ENCODE measurements at regions not wholly inside any gene's neighbourhood (a gene's known extent, or its start where the extent isn't known, plus 50 kb on each side); places are given as distances from the start of the nearest gene placed in this dataset.

DNA sequence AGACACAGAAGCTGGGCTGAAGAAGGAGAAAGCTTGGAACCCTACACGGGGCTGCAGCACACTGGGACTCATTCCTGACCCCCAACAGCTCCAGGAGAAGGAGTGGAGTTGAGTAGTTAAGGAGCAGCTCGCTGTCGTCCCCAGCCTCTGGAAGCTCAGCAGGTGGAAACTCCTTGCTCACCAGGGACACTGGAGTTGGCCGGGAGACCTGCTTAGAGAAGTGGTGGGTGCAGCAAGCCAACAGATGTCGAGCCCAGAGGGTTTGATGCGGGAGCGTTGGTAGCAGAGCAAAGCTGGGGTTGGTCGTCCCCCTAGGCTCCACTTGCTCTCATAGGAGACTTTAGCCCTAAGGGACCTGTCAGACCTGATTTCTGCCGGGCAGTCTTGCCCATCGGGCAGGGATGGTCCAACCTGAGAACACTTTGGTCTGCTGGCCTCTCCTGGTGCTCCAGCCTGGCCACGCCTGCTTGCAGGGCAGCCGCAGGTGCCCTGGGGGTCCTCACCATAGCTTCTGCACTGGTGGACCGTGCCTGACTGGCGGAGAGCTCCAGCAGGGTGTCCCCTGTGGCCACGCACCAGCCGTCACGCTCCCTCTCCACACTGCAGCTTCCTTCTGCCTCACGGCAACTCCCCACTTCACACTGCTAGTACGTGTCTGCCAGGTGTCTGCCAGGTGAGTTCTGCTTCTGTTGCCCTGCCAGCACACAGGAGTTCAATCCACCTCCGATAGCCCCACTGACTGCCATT lies 353.7 kb downstream of the GASK1B start:
- 91% methylated on average over 18 of the region's 20 CpGs for WGBS (ENCODE audit: insufficient coverage)
- CTCF ChIA-PET = no interaction called here
- Histone ChIP-seq H3K27me3 (replicated peaks in 2 of 5; ENCODE audit: control insufficient read depth in 4 of 5, insufficient read depth in 5 of 5, low read length in 4 of 5) (no peaks in the 10 kb centered on the region), H3K4me3 (ENCODE audit: control insufficient read depth in 1 of 7, extremely low read depth in 1 of 7, insufficient read depth in 4 of 7, low read depth in 2 of 7, low read length in 6 of 7) (no peak overlapping the region), H3K9me3 (ENCODE audit: control extremely low read depth in 1 of 5, control insufficient read depth in 4 of 5, insufficient read depth in 2 of 5, low read depth in 1 of 5, low read length in 4 of 5) (no peaks in the 10 kb centered on the region), H3K27ac (ENCODE audit: insufficient read depth in 1 of 2, low read depth in 1 of 2, low read length in 2 of 2, poor library complexity in 1 of 2, severe bottlenecking in 2 of 2) (no peak overlapping the region), H3K36me3 (ENCODE audit: control insufficient read depth in 4 of 4, insufficient read depth in 4 of 4, low read length in 3 of 4) (no peaks in the 10 kb centered on the region), H3K4me1 (ENCODE audit: control extremely low read depth in 1 of 4, control insufficient read depth in 4 of 4, insufficient read depth in 4 of 4, low read length in 3 of 4) (no peaks in the 10 kb centered on the region)
- DNase-seq = no peak
- POLR2A ChIA-PET = no interaction called here

DNA sequence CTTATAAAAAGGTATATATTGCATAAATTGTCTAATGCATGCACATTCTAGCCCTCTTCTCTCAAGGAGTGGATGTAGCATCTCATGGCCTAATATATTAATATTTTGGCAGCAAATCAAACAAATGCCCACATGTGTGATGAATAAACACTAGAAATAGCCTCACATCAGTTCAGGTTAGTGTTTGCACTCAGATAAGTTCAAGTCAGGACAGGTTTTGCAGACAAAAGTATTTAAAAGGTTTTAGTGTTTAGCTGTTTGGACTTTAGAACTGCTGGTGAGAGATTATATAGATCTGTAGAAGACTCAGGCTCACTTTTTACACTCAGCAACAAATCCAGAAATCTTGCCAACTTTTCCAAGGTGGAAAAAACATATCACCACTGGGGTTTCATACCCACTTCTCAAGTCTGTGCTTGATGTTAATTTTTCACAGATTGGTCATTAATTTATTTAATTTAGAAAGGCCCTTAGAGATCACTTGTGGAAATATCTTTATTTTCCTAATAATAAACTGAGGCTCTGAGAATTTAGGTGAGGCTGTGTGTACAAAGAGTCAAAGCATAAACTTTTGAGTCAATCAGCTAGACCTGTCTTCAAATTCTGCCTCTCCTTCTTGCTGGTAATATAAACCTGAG lies 362.6 kb downstream of the GASK1B start:
- H3K4me3 ChIP-seq (ENCODE audit: control insufficient read depth in 1 of 7, extremely low read depth in 1 of 7, insufficient read depth in 4 of 7, low read depth in 2 of 7, low read length in 6 of 7) = no peak overlapping the region
- H3K36me3 ChIP-seq (ENCODE audit: control insufficient read depth in 4 of 4, insufficient read depth in 4 of 4, low read length in 3 of 4) = no peaks in the 10 kb centered on the region
- POLR2A ChIA-PET = no interaction called here
- no peaks in the 10 kb centered on the region for H3K4me1 ChIP-seq (ENCODE audit: control extremely low read depth in 1 of 4, control insufficient read depth in 4 of 4, insufficient read depth in 4 of 4, low read length in 3 of 4)
- no peak for DNase-seq
- CTCF ChIA-PET = interaction anchor here (0.7 kb wide), 1 partner anchor 39 kb away, joined by 3 read pairs; no protein-coding TSS in a partner anchor
- H3K27me3 ChIP-seq (replicated peaks in 2 of 5; ENCODE audit: control insufficient read depth in 4 of 5, insufficient read depth in 5 of 5, low read length in 4 of 5) = no peaks in the 10 kb centered on the region
- no peak overlapping the region for H3K27ac ChIP-seq (ENCODE audit: insufficient read depth in 1 of 2, low read depth in 1 of 2, low read length in 2 of 2, poor library complexity in 1 of 2, severe bottlenecking in 2 of 2)
- H3K9me3 ChIP-seq (ENCODE audit: control extremely low read depth in 1 of 5, control insufficient read depth in 4 of 5, insufficient read depth in 2 of 5, low read depth in 1 of 5, low read length in 4 of 5) = no peaks in the 10 kb centered on the region

DNA sequence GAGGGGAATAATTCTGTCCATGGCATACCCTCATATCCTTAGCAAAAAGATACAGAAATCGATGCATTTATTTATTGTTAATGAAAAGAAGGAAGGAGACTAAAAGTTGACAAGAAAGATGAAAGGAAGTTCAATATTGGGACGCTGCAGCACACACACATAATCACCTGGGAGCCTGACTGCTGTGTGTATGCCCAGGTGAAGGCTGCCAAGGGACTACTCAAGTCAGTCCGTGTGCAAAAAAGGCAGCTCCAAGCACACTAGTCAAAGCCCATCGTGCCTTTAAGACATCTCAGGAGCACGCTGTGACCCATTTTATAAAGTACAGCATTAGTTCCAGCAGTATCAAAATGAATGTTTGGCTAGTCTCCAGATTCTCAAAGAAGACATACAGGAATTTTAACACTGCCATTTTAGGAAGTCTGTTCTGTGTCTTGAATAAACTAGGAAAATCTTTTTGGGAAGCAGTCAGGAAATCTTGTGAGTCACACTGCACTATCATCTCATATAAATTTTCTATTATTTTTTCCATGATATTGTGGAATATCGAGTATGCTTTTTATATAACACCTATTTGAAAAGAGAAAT lies 363.9 kb downstream of the GASK1B start:
- Histone ChIP-seq H3K27me3 (replicated peaks in 2 of 5; ENCODE audit: control insufficient read depth in 4 of 5, insufficient read depth in 5 of 5, low read length in 4 of 5) (no peaks in the 10 kb centered on the region), H3K4me1 (ENCODE audit: control extremely low read depth in 1 of 4, control insufficient read depth in 4 of 4, insufficient read depth in 4 of 4, low read length in 3 of 4) (no peaks in the 10 kb centered on the region), H3K4me3 (ENCODE audit: control insufficient read depth in 1 of 7, extremely low read depth in 1 of 7, insufficient read depth in 4 of 7, low read depth in 2 of 7, low read length in 6 of 7) (no peak overlapping the region), H3K27ac (ENCODE audit: insufficient read depth in 1 of 2, low read depth in 1 of 2, low read length in 2 of 2, poor library complexity in 1 of 2, severe bottlenecking in 2 of 2) (no peak overlapping the region), H3K36me3 (ENCODE audit: control insufficient read depth in 4 of 4, insufficient read depth in 4 of 4, low read length in 3 of 4) (no peaks in the 10 kb centered on the region), H3K9me3 (ENCODE audit: control extremely low read depth in 1 of 5, control insufficient read depth in 4 of 5, insufficient read depth in 2 of 5, low read depth in 1 of 5, low read length in 4 of 5) (no peaks in the 10 kb centered on the region)
- DNase-seq = no peak
- 93% methylated on average over 2 of the region's 6 CpGs for WGBS (ENCODE audit: insufficient coverage)
- ChIA-PET POLR2A (no interaction called here), CTCF (interaction anchor here (1.0 kb wide), 1 partner anchor 9 kb away, joined by 3 read pairs; no protein-coding TSS in a partner anchor)

DNA sequence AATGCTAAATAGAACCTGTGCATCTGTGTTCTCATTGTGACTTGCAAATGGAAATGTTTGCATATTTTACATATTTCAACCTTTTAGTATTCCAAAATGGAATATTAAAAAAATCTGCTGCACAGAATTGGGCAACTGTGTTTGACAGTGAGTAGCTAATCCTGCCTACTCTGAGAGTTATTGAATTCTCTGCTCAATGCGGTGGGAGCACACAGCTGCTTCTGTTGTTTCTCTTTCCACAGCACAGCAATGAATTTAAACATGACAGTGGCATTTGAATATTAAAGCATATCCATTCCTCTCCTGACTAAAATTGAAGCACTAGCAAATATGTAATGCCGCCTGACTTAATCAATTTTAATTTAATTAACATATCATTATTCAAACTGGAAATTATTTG lies 366.6 kb downstream of the GASK1B start:
- POLR2A ChIA-PET = no interaction called here
- no peaks in the 10 kb centered on the region for H3K4me1 ChIP-seq (ENCODE audit: control extremely low read depth in 1 of 4, control insufficient read depth in 4 of 4, insufficient read depth in 4 of 4, low read length in 3 of 4)
- H3K9me3 ChIP-seq (ENCODE audit: control extremely low read depth in 1 of 5, control insufficient read depth in 4 of 5, insufficient read depth in 2 of 5, low read depth in 1 of 5, low read length in 4 of 5) = no peaks in the 10 kb centered on the region
- no peak overlapping the region for H3K4me3 ChIP-seq (ENCODE audit: control insufficient read depth in 1 of 7, extremely low read depth in 1 of 7, insufficient read depth in 4 of 7, low read depth in 2 of 7, low read length in 6 of 7)
- 86% methylated on average over 1 of the region's 2 CpGs for WGBS (ENCODE audit: insufficient coverage)
- H3K27me3 ChIP-seq (replicated peaks in 2 of 5; ENCODE audit: control insufficient read depth in 4 of 5, insufficient read depth in 5 of 5, low read length in 4 of 5) = no peaks in the 10 kb centered on the region
- CTCF ChIA-PET = no interaction called here
- DNase-seq = no peak
- H3K27ac ChIP-seq (ENCODE audit: insufficient read depth in 1 of 2, low read depth in 1 of 2, low read length in 2 of 2, poor library complexity in 1 of 2, severe bottlenecking in 2 of 2) = no peak overlapping the region
- no peaks in the 10 kb centered on the region for H3K36me3 ChIP-seq (ENCODE audit: control insufficient read depth in 4 of 4, insufficient read depth in 4 of 4, low read length in 3 of 4)

DNA sequence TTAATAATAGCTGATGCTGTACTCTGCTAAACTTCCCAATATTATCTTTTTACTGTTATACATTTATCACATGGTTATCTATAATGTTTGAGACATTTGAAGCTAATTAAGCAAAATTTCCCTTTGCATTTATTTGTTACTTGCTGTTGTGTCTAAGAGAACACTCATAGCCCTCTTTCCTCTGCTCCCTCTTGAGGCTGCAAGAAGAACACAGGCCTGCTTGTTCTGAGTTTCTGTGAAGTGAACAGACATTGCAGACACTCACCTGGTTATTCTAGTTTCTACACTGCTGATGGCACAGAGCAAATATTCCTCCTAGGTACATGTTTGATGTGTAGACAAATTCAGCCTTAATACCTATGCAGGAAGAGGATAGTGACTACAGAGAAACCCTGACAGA lies 367.8 kb downstream of the GASK1B start:
- DNase-seq = peak in 1 of 3 donors; percentile 0
- H3K9me3 ChIP-seq (ENCODE audit: control extremely low read depth in 1 of 5, control insufficient read depth in 4 of 5, insufficient read depth in 2 of 5, low read depth in 1 of 5, low read length in 4 of 5) = no peaks in the 10 kb centered on the region
- no peaks in the 10 kb centered on the region for H3K27me3 ChIP-seq (replicated peaks in 2 of 5; ENCODE audit: control insufficient read depth in 4 of 5, insufficient read depth in 5 of 5, low read length in 4 of 5)
- no peaks in the 10 kb centered on the region for H3K4me1 ChIP-seq (ENCODE audit: control extremely low read depth in 1 of 4, control insufficient read depth in 4 of 4, insufficient read depth in 4 of 4, low read length in 3 of 4)
- H3K27ac ChIP-seq (ENCODE audit: insufficient read depth in 1 of 2, low read depth in 1 of 2, low read length in 2 of 2, poor library complexity in 1 of 2, severe bottlenecking in 2 of 2) = no peak overlapping the region
- no peaks in the 10 kb centered on the region for H3K36me3 ChIP-seq (ENCODE audit: control insufficient read depth in 4 of 4, insufficient read depth in 4 of 4, low read length in 3 of 4)
- CTCF ChIA-PET = no interaction called here
- POLR2A ChIA-PET = interaction anchor here (0.7 kb wide), 1 partner anchor 33 kb away, joined by 3 read pairs; no protein-coding TSS in a partner anchor
- H3K4me3 ChIP-seq (ENCODE audit: control insufficient read depth in 1 of 7, extremely low read depth in 1 of 7, insufficient read depth in 4 of 7, low read depth in 2 of 7, low read length in 6 of 7) = no peak overlapping the region

DNA sequence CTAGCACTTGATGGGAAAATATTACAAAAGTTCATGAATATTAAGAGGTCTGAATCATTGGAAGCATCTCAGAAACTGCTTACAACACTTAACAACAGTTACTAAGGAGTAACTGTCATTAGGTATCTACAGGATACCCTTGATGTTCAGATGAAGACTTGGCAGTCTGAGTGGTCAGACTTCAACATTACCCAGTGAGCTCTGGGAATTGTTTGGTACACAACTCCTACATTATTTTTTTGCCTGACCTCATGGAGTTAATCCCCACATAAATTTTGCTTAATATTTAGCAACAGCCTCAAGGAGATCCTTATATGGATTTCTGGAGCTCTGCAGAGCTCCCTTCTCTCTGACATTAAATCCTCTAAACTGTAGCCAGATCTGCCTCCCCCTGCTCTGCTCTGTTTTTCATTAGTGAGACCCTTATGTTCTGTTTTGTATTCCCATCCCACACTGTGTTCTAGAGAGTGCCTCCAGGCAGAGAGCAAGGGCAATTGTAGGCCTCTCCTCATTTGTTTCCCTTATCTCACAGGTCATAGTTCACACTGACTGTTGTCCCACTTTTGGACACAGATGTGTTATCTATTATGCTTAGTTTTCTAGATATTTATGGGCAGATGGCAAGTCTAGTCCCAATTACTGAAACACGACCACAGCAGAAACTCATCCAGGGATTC lies 368.8 kb downstream of the GASK1B start:
- Histone ChIP-seq H3K27ac (ENCODE audit: insufficient read depth in 1 of 2, low read depth in 1 of 2, low read length in 2 of 2, poor library complexity in 1 of 2, severe bottlenecking in 2 of 2) (no peak overlapping the region), H3K4me1 (ENCODE audit: control extremely low read depth in 1 of 4, control insufficient read depth in 4 of 4, insufficient read depth in 4 of 4, low read length in 3 of 4) (no peaks in the 10 kb centered on the region), H3K27me3 (replicated peaks in 2 of 5; ENCODE audit: control insufficient read depth in 4 of 5, insufficient read depth in 5 of 5, low read length in 4 of 5) (no peaks in the 10 kb centered on the region), H3K9me3 (ENCODE audit: control extremely low read depth in 1 of 5, control insufficient read depth in 4 of 5, insufficient read depth in 2 of 5, low read depth in 1 of 5, low read length in 4 of 5) (no peaks in the 10 kb centered on the region), H3K36me3 (ENCODE audit: control insufficient read depth in 4 of 4, insufficient read depth in 4 of 4, low read length in 3 of 4) (no peaks in the 10 kb centered on the region), H3K4me3 (ENCODE audit: control insufficient read depth in 1 of 7, extremely low read depth in 1 of 7, insufficient read depth in 4 of 7, low read depth in 2 of 7, low read length in 6 of 7) (no peak overlapping the region)
- DNase-seq = no peak
- no CpG with 5 or more reads among the region's 1 CpG for WGBS (ENCODE audit: insufficient coverage)
- ChIA-PET CTCF (no interaction called here), POLR2A (no interaction called here)

DNA sequence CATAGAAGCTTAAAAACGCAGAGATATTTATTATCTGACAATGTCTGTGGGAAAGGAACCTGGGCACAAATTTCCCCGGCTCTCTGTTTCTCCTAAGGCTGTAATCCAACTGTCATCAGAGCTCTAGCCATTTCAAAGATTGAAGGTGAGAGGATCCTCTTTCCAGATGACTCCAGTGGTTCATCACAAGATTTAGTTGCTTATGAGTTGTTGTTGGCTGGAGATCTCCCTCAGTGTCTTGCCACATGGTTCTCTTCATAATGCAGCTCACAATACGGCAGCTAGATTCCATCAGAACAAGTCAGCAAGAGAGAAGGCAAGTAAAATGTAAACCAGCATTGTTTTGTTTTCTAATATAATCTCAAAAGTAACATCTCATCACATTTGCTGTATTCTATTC lies 369.4 kb downstream of the GASK1B start:
- no peaks in the 10 kb centered on the region for H3K36me3 ChIP-seq (ENCODE audit: control insufficient read depth in 4 of 4, insufficient read depth in 4 of 4, low read length in 3 of 4)
- WGBS (ENCODE audit: insufficient coverage) = 100% methylated on average over 2 of the region's 3 CpGs
- DNase-seq = no peak
- no peaks in the 10 kb centered on the region for H3K4me1 ChIP-seq (ENCODE audit: control extremely low read depth in 1 of 4, control insufficient read depth in 4 of 4, insufficient read depth in 4 of 4, low read length in 3 of 4)
- no peak overlapping the region for H3K27ac ChIP-seq (ENCODE audit: insufficient read depth in 1 of 2, low read depth in 1 of 2, low read length in 2 of 2, poor library complexity in 1 of 2, severe bottlenecking in 2 of 2)
- H3K4me3 ChIP-seq (ENCODE audit: control insufficient read depth in 1 of 7, extremely low read depth in 1 of 7, insufficient read depth in 4 of 7, low read depth in 2 of 7, low read length in 6 of 7) = no peak overlapping the region
- H3K27me3 ChIP-seq (replicated peaks in 2 of 5; ENCODE audit: control insufficient read depth in 4 of 5, insufficient read depth in 5 of 5, low read length in 4 of 5) = no peaks in the 10 kb centered on the region
- ChIA-PET POLR2A (no interaction called here), CTCF (no interaction called here)
- no peaks in the 10 kb centered on the region for H3K9me3 ChIP-seq (ENCODE audit: control extremely low read depth in 1 of 5, control insufficient read depth in 4 of 5, insufficient read depth in 2 of 5, low read depth in 1 of 5, low read length in 4 of 5)

All from common myeloid progenitor, CD34-positive (primary cell).